ENCODE measurements at regions not wholly inside any gene's neighbourhood (a gene's known extent, or its start where the extent isn't known, plus 50 kb on each side); places are given as distances from the start of the nearest gene placed in this dataset.
A peak's percentile ranks its signal among the peaks of the same experiment; 100 is the strongest.
"Not testable (repeated sequence)": the region's sequence is repeated elsewhere in the genome, so short reads cannot be mapped to it uniquely, and the experiment has no call there.

DNA sequence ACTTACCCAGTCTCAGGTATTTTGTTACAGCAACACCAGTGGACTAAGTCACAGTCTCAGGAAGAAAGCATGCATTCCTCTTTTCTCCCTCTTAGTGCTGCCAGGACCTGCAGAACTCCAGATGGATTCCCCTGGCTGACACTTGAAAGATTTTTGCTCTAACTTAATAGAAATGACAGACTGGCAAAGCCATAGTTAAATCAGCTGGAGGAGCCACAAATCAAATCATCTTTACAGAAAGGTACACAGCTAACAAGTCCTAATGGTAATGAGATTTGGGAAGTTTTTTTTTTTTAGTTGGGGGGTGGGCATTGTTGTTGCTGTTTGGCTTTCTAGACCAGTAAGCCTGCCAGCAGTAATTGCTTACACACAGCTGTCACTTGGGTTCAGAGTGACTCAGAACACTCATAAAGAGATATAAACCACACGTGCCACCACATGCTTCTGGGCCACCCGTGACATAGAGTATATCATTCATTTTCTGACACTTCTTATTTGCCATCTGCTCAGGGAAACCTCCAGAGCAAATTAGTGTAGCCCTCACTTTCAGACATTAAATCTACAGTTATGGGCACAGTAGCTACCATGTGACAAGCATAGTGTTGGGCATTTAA lies 72.4 kb downstream of the FH start:
- DNase-seq = peak; percentile 24

DNA sequence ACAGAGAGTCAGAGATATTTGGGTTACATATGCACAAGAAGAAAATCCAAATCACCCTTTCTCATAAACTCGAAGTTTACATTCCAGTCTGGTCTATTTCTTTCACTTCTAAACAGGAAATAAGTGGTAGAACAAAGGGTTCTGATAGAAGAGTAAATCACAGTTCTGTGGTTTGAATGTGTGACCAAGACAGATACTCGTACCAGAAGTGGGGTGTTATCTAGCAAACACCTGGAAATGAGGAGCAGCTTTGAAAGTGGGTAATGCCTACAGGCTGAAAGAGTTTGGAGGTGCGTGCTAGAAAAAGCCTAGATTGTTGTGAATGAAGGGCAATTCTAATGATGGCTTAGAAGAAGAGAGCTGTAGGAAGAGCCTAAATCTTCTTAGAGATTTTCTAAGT lies 74.7 kb downstream of the FH start:
- DNase-seq = no peak

DNA sequence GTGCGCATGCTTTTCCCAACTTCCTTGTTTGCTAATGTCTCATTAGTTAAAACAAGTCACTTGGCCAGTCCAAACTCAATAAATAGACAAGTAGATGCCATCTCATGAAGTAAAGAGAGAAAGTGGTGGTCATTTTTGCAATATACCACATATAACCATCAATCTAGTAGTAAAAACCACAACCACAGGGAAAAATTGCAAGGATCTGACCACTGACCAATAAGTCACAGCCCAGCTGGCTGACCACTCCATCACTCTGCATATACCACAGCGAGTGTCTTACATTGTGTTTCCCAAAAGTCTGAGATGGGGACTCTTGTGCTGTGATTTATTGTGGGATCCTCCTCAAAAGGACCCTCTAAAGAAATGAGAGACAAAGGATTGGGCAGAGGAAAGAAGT lies 76.0 kb downstream of the FH start:
- DNase-seq = no peak

DNA sequence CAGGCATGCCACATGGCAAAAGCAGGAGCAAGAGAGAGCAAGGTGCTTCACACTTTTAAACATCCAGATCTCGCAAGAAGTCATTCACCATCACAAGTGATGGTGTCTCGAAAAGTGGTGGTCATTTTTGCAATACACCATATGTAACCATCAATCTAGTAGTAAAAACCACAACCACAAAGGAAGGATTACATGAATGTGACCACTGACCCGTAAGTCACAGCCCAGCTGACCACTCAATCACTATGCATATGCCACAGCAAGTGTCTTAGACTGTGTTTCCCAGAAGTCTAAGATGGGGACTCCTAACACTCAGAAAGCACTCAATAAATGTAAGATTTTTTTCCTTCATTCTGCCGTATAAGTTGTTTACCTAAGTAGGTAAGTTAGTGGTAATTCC lies 76.9 kb downstream of the FH start:
- no peak for DNase-seq

DNA sequence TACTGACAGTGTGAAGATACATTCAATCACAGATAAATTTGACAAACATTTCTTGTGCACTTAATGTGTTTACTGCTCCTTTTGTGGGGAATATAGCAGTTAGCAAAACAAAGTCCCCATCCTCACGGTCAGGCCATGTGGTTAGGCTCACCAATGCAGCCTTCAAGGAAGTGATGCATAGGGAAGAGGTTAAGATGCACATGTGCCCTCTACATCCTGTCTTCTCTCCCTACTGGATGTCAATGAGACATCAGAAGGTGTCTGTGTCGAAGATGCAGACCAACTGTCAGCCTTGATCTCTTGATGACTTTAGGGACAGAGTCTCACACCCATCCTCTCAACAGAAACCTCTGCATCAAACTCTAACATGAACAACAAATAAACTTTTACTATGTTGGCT lies 78.7 kb downstream of the FH start:
- no peak for DNase-seq

DNA sequence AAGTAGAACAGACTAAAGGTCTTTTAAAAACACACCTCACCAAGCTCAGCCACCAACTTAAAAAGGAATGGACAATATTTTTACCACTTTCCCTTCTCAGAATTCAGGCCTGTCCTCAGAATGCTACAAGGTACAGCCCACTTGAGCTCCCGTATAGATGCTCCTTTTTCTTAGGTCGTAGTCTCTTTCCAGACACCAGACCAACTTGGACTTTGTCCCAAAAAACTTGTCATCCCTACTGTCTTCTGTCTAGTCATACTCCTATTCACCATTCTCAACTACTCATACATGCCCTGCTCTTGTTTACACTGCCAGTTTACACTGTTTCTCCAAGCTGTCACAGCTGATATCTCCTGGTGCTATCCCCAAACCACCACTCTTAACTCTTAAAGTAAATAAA lies 80.9 kb downstream of the FH start:
- DNase-seq = not testable (repeated sequence)

DNA sequence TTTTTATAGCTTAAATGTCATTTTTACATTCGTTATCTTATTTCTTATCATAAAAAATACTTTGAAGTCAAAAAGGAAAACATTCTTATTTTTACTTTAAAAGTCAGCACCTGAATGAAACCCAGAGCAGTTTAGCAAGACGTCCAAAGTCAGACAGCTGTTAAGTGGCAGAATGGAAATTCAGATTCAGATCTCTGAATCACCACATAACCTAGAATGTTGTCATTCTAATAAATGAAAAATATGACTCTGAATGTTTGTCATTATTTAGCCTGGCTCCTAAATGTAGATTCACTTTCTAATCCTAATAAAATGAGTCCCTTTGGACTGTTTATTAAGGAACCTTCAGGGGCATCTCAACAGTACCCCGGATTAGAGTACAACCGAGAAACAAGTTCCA lies 75.2 kb upstream of the RGS7 start:
- DNase-seq = no peak

DNA sequence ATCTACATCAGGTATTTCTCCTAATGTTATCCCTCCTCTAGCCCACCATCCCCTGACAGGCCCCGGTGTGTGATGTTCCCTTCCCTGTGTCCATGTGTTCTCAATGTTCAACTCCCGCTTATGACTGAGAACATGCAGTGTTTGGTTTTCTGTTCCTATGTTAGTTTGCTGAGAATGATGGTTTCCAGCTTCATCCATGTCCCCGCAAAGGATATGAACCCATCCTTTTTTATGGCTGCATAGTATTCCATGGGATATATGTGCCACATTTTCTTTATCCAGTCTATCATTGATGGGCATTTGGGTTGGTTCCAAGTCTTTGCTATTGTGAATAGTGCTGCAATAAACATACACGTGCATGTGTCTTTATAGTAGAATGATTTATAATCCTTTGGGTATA lies 68.1 kb upstream of the RGS7 start:
- DNase-seq = not testable (repeated sequence)

DNA sequence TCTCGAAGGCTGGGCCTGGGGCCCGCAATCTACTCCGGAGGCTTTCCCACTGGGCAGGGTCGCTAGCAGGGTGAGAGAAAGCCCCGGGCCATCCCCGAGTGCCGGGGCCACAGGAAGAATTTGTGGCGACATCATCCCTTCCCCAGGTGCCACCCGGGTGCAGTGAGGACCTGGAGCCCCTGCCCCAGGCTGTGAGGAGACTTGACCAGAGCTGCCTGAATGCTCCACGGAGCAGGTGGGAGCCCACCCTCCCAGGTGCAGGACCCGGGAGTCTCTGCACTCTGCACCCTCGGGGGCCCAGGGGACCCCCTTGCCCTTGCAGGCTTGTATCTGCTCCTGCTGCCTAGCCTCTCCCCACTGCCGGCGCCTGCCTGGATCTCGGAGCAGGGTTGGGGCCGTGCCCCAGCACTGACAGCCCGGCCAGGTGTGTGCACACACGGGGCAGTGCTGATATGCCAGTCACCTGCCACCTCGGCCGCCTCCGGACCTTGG lies 67.5 kb upstream of the RGS7 start:
- no peak for DNase-seq

DNA sequence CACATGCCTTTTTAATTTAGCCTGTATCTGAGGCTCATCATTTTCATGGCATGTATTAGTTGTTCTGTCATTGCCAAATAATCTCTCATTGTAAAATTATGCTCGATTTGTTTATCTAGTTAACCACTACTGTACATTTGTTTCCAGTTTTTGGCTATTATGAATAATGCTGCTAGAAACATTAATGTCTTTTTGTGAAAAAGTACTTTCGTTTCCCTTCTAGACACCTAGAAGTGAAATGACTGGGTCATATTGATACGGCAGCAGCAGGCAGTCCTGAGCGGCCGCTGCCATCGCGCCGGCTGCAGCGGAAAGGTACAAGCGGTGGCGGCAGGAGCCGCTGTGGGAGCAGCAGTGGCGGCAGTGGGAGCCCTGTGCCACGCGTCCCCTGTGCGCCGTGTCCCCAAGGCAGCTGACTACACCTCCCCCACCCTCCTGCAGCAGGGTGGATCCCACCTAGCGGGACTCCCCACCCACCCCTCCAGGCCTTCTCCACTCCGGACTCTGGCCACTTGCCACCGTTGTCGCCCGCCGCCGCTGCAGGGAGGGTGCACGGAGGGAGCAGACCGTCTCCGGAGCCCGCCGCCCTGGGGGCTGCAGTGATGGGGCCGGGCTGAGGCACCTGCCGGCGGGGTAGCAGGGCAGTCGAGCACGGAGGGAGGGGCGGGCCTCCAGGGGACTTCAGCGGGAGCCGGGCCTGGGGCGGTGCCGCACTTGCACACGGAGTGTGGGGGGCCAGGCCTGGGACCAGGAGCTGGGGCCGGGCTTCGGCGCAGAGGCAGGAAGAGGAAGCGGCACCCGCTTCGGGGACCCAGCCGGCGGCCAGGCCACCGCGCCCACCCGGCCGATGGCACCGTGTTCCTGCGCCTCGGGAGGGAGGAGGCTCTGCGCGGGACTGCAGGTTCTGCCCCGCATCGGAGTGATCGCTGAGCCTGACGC lies 66.8 kb upstream of the RGS7 start:
- DNase-seq = peak; percentile 77

DNA sequence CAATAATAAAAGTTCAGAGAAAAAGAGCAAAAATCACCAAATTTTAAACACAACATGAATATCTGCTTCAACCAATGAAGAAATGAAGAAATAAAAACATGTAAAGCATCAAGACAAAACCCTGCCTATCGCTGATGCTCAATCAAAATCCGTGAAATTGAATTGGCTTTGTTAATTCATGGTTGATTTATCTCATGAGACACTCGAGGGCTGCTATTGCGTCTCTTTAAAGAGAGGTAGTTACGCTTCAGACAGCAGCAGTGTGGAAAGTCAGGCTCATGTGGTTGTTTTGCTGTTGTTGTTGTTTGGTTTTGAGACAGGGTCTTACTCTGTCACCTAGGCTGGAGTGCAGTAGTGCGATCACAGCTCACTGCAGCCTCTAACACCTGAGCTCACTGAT lies 65.5 kb upstream of the RGS7 start:
- peak; percentile 53 for DNase-seq

DNA sequence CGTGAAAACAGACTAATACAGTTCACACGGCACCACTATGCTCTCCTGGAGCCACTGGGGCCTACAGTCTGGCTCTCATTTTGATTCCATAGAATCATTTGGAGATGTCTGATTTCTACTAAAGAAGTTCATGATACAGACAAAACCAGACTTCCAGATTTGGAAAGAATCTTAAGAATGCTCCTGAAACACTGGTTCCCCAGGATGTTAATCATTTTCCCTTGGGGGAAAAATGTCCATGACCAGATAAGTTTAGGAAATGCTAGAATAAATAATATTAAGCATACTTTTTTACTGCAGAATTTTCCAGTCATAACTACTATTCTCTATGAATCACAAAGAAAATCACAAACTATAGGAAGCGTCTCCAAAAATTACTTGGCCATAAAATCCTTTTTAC lies 63.0 kb upstream of the RGS7 start:
- DNase-seq = no peak

DNA sequence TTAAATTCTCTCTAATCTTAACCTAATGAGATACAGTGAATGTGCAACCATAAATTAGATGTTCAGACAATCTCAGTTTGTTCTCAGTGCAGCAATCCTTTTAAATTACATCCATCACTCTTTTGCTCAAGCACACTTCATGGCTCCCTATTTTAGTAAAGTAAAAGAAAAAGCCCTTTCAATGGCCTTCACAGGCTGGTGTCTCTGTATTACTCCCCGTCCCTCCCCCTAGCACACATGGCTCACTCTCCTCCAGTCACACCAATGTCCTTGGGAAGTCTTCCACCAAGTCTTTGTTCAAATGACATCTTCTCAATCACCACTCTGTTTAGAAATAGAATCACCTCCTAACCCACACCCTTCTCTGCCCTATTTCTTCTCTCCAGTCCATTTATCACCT lies 60.3 kb upstream of the RGS7 start:
- no peak for DNase-seq

DNA sequence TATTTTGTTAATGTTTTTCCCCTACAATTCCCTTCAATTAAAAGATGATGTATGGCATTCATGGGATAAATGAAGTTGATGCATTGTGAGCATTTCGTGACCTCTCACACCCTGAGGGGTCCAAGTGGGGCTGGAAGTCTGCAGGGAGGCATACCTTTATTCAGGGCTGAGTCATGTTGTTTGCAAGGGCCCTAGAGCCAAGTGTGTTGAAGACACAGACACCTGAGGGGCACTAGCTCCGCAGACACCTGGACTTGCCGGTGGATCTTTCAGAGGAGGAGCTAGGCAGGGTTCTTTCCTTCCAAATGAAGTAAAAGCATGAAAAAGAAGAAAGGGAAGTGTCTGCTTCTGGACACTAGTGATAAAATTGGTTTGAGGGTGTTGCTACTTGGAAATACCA lies 57.0 kb upstream of the RGS7 start:
- DNase-seq = no peak

DNA sequence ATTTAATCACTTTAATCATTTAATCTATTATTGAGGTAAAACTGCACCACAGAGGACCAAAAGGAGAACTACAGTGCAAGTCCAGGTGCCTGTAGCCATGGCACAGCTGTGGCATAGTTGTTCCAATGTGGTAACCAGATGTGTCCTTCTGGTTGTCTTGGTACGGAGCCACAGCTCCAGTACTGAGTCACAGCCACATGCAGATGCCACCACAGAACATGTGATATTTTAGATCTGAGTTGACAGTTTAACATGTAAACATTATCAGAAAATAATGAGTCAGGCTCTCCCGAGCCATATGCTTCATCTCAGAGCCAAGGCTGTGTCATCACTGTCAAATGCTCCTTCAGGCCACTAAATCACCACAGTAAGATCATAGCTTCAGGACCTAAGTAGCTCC lies 56.4 kb upstream of the RGS7 start:
- DNase-seq = no peak

DNA sequence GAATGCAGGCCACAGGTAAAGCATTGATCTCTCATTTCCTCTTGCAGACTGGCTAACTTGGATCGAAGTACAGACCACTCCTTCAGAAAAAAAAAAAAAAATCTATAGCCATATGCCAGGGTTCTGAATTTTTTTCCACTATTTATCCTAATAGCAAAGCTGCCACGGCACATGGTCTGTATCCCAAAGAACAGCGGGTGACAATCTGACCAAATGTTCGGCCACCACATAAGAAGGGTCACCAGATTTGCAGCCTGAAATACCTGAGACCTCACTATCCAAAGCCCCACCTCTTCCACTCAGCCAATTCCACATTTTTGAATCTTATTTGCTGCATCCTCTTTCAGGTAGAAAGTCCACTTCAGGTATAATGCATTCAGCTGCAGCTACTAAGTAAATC lies 55.6 kb upstream of the RGS7 start:
- no peak for DNase-seq

DNA sequence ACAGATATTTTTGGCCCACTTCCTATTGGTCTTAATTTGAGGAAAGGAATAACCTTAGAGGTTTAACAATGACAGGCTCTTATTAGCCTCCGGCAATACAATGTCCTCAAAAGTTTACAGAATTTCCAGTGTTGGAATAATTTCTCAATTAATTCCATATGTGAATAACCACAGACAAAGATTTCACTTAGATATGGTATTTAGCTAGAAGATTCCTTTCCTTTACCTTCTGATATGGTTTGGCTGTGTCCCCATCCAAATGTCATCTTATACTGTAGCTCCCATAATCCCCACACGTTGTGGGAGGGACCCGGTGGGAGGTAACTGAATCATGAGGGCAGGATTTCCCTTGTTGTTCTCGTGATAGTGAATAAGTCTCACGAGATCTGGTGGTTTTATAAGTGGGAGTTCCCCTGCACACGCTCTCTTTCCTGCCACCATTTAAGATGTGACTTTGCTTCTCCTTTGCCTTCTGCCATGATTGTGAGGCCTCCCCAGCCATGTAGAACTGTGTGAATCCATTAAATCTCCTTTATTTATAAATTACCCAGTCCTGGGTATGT lies 54.9 kb upstream of the RGS7 start:
- DNase-seq = no peak

DNA sequence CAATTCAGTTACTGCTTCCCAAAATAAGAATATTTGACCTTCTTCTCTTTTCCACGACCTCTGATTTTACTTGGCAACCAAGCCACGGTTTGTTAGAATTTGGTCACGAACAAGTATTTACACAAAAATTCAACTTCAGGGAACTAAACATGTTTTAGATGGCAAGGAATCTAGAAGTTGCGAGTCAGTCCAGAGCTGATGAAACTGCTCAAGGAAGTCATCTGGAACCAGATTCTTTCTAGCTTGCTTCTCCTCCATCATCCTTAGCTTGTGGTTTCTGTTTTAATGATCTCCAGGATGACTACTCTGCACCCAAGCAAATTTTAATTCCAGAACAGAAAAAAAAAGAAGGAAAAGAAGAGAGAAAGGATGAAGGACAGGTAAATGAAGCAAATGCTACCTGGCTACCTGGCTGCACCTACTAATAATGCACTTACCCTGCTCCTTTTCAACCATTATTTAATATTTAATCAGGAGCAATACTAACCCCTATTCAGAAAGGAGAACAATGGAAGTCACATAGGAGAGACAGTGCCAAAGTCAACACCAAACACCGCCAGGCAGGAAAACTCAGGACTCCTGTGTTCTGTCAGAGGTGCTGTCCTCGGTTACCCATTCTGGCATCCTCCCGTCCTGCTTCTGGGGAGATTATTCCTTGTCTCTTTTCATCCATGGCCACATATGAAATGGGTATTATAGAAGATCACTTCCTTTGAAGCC lies 54.2 kb upstream of the RGS7 start:
- no peak for DNase-seq

DNA sequence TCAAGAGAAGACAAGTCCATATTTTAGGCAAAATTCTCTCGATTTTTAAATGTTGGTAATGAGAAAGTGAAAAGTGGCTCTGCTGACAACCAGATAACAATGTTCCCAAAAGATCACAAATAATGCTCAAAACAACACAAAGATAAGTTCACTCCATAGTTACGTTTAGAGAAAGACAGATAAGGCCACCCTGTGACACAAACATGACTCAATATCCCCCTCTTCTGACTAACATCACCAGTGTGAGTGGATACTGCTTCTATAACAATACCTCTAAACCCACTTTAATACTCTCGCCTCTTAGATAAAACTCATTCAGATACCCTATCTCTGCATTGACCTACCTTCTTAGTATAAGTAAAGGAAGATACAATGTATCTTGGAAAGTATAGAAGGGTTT lies 51.2 kb upstream of the RGS7 start:
- DNase-seq = no peak

Data from eye (tissue), 1 donor.